CD4-positive, alpha-beta T cell treated with Interleukin-15 for 1 hour (primary cell): ENCODE measurements at regions not wholly inside any gene's neighbourhood (a gene's known extent, or its start where the extent isn't known, plus 50 kb on each side); places are given as distances from the start of the nearest gene placed in this dataset.
A peak's percentile ranks its signal among the peaks of the same experiment; 100 is the strongest.

ENCODE experiments used
- DNase-seq: peaks from one replicate; pipeline ENCODE4 v3.0.0-alpha.2; 2020

GRCh38 chr16:59259074-59259949 is 525.2 kb upstream of the GOT2 start:
- peak; percentile 34 for DNase-seq

DNA sequence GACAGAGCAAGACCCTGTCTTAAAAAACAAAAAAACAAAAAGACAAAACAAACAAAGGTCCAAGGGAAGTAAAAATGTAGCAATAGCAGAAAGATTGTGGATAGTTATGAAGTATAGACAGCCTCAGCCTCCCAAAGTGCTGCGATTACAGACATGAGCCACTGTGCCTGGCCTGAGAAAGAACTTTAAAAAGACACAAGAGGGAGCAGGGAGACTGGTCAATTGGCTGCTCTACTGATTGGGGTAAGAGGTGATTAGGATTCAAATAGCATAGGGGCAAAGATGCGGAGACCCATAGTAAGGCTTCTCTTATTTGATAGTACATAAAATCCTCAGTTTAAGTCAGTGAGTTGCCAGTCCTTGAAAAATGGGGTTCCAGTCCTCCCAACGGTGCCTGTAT is 518.2 kb upstream of the GOT2 start:
- DNase-seq = no peak

- no peak for DNase-seq
These were observed 514.9 kb upstream of the GOT2 start for GRCh38 chr16:59249011-59249410.

DNA sequence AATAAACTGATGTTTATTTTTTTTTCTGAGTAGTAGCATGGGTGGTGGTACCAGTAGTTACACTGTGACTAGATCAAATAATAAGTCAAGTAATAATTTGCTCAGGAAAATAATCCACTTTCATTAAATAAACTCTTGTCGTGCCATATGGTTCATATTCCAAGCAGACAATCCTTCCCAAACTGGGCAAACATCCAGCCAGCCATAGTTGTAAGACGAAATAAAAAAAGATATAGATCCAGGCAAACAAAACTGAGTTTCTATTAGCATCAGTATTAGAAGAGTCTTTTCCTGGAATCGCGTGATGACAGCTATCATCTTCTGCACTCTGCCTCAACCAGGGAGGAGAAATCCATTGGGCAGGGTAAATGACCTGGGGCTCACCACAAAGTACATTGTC is 508.4 kb upstream of the GOT2 start:
- DNase-seq = no peak

- no peak for DNase-seq
These were observed 504.1 kb upstream of the GOT2 start for GRCh38 chr16:59238246-59238645.

DNA sequence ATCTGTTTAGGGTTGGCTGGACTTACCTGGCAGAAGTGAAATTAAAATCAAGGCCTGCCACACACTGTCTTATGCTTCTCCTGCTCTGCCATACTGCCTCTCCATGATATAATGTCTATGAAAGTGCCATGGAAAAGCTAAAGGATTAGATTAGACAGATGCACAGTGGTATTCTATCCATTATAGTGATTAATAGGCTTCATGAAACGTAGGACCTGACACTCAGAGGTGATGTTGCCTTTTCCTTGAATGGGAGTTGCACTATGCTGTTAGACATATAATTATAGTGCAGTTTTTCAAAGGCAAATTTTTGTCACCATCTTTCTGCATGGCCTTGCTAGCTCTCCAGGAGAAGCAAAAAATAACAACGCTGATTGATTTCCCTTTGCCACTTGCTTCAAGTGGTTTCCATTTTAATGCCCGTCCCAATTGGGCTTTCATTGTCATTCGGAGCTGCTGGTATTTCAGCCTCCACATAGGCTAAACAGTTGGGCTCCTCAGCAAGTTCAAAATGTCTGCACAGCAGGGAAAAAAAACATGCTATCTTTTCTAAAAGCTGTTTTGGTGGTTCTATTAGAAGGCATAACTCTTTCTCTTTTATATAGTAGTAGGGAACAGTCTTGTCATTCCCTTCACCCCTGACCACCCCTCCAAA is 502.8 kb upstream of the GOT2 start:
- no peak for DNase-seq

DNA sequence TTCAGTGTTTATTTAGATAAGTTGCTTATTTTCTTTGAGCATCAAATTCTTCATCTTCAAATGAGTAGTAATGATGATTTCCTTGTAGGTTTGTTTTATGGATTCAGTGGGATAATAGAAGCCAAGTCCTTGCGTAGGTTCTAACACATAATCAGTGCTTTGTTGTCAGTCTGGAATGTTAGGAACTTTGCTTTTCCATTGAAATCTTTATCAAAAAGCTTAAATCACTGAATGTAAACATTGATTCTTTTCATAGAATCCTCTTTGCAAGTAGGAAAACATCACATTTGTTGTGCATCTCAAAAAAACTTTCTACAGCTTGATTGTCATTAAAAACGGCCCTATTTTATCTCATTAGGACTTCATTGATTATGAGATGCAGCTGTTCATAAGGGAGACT is 490.3 kb upstream of the GOT2 start:
- DNase-seq = no peak

DNA sequence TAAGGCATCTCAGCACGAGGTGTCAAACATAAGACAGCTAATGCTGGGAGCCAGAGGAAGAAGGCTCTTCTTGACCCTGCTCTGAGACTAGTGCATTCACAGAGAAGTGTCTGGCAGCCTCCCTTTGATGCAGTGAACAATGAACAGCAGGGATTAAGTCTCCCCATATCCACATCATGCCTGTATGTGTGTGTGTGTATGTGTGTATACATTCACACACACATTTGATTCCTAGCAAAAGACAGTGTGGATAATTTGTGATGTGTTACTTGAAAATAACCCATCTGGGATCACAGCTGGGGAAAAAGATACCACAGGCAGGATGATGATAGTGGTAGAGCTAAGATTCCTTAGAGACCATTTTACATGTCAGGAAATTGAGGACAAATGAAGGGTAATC is 485.9 kb upstream of the GOT2 start:
- no peak for DNase-seq

- no peak for DNase-seq
These were observed 482.2 kb upstream of the GOT2 start for GRCh38 chr16:59216291-59216690.

GRCh38 chr16:59214455-59214854 is 480.3 kb upstream of the GOT2 start:
- DNase-seq = no peak

- no peak for DNase-seq
These were observed 479.8 kb upstream of the GOT2 start for GRCh38 chr16:59213952-59214351.

DNA sequence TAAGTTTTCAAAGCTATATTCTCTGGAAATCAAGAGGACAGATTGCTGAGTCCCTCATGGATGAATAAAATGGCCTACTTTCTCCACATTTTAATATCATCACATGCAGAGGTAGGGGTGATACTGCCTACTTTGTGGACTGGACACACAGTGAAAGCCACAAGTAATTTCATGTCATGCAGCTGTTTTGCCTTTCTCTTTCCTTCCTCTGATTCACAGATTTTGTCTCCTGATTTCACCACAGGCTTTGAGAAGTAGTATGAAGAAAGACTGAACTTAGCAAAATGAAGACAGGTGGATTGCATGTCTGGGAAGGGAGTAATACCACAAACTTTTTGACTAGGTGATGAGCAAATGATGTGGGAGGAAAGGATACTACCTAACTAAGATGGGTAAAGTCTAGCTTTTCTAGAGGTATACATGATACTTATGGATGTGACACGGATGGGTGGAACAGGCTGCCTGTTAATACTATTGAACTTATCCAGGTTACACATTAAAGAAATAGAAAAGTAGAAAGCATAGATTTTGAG is 478.4 kb upstream of the GOT2 start:
- DNase-seq = no peak

- DNase-seq = no peak
These were observed 476.9 kb upstream of the GOT2 start for GRCh38 chr16:59210955-59211541.

- DNase-seq = no peak
These were observed 471.3 kb upstream of the GOT2 start for GRCh38 chr16:59205403-59205802.

- DNase-seq = no peak
These were observed 470.5 kb upstream of the GOT2 start for GRCh38 chr16:59204589-59204988.

DNA sequence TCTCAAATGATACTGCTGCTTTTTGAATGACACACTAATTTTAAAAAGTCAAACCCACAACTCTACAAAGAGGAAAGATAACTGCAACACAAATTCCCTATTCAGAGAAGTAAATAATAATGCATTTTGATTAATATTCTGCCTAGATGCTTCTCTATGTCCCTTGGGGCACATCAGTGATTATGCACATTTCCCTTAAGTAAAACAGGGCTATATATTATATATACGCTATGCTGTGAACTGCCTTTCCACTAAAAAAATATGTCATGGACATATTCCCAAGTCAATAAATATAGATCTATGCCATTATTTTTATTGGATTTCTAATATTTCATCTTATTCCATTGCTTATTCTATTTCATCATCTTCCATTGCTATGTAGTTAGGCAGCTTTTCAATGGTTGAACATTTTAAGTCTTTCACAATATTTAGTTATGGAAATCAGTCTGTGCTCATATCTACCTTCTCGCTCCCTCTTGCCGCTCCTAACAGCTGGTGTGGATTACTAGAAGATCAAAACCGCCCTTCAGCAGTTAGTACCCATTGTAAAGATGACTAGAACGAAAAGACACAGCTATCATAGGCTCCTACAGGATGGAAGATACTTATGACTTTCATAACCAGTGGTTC is 468.2 kb upstream of the GOT2 start:
- DNase-seq = no peak

GRCh38 chr16:59201821-59202220 is 467.7 kb upstream of the GOT2 start:
- no peak for DNase-seq

- DNase-seq = no peak
These were observed 467.0 kb upstream of the GOT2 start for GRCh38 chr16:59201160-59201559.

DNA sequence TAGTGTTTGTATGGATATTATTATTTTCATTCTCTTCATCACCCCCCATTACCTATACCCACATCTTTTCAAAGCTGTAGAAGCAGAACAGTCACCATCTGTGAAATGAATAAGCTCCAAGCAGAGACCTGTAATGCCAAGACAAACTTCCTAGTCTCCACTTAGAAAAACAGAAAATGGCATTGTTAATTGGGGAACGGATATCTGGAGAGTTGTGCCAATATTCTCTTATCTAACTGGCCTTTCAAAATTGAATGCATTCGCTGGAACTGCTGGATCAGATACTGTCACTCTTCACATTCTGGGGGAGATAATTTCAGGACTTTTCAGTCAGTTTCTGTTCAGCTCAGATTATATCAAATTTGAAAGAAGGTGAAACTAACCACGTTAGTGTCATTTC is 464.4 kb upstream of the GOT2 start:
- DNase-seq = no peak

DNA sequence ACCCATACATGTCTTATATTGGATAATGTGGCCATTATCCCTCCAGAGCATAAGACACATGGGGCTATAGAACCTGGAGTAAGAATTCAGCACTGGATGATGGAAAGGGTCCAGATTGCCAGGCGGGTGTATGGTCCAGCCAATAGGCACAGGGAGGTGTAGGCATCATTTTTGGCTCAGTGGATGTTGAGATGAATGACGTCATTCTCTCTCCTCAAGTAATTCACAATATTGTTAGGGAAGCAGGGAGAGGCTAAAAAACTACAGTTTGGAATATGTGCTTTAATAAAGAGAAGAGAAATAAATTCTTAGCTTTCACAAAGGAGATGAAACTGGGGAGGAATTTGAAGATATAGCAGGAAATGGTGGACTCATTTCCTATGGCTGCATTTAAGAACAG is 461.1 kb upstream of the GOT2 start:
- DNase-seq = no peak

DNA sequence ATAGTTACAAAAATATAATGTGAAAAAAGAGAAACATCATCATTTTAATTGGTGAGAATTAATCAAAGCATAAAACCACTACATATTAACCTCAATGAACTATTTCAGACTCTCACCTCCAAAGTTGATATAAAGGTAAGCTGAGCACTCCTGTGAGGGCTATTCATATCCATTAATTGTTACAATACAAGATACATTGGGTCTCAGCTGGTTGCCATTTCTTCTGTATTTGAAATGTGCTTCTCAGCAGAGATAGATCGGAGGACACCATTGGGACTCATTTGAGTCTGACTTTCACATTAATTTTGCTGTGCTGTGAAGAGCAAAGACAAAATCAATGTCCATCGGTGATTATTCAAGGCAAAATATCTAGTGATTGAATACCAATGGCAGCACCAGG is 459.5 kb upstream of the GOT2 start:
- no peak for DNase-seq

DNA sequence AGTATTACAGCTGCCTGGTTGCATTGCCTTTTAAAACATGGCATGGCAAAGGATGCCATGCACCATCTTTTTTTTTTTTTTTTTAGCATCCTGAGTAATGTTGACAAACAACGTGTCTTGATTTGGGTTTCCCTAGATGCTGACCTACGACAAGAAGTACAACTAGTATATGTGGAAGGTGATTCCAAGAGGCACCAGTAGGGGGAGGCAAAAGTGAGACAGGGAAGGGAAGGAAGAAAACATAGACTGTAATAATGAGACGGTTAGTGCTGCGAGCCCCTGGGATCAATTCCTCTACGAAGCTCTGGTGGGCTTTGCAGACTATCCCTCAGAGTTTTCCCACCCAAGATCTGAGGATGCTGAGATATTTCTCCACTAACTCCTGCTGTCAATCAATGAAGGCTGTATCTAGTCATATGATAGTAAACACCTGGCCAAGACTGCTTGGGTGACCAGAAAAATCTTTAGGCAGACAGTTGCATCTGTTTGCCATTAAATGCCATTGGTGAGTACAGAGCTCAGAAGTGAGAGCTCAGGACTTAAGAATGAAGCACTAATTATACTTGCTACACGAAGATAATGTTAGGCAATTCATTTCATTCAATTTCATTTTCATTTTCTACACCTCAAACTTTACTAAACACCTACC is 458.6 kb upstream of the GOT2 start:
- DNase-seq = no peak

- no peak for DNase-seq
These were observed 456.6 kb upstream of the GOT2 start for GRCh38 chr16:59190731-59191130.
